SKM-1 treated with dmso at 0.1 percent for 144 hours (cell line): ENCODE measurements at regions not wholly inside any gene's neighbourhood (a gene's known extent, or its start where the extent isn't known, plus 50 kb on each side); places are given as distances from the start of the nearest gene placed in this dataset.

Experiments
- DNase-seq: peaks from one replicate; lab custom pipeline; 2025; ENCODE audit not compliant: unreplicated experiment; lab: John Stamatoyannopoulos, UW

DNA sequence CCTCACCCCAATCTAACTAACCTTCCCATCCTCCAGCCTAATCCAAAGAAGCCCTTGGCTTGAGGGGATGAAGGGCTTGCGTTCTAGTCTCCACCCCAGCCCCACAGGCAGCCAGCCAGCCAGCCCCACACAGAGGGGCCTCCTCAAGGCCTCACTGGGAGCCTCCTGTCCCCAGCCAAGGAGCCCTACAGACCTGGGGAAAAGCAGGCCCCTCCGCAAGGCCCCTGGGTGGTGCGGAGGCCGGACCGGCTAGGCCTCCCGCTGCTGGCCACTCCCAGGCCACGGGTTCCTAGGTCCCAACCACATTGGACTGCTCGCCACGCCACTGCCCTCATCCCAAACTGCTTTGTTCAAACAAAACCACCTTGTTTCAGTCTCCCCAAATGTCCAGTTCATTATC, 78.0 kb downstream of the ZIC5 start:
- no peak for DNase-seq

DNA sequence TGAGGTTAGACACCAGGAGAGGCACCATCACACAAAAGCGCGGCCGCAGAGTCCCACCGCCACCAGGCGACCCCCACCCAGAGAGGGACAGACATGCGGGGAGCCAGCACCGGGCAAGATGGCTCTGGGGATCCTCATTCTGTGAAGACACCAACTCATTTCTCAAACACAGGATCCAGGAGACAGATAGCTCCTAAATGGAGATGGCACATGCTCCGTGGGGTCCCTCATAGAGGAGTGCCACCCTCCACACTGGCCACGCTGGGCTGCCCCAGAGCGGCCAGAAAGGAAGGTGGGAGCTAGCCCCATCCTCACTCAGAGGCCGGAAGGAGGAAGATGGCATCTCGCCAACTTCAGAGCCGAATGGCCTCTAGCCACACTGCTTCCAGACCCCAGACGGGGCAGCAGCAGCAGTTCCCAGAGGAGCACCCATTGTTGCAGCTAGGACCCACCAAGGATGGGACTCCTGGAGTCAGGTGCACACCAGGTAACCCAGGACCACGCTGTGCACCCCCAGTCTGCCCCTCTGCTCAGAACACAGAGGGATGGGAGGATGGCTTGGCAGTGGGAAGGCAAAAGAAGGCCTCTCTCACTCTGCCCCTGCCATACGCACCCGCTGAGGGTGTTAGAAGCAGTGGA, 78.6 kb downstream of the ZIC5 start:
- DNase-seq = no peak

DNA sequence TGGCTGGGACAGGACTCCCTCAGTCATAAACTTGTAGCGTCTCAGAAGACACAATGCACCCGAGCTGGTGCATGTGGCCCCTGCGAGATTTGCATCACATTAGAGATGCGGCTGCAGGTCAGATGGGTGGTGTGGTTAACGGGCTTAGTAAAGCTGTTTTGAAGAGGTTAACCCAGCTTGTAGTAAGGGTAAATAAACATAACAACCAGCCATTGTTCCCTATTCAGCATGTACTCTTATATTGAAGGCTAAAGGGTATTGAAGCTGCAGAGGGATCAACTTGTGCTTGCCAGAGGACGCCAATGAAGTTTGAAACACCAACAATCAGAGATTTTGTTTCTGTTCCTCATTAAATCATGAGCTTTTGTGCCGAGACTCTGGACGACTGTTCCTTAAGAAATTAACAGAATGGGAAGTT, 79.4 kb downstream of the ZIC5 start:
- no peak for DNase-seq

DNA sequence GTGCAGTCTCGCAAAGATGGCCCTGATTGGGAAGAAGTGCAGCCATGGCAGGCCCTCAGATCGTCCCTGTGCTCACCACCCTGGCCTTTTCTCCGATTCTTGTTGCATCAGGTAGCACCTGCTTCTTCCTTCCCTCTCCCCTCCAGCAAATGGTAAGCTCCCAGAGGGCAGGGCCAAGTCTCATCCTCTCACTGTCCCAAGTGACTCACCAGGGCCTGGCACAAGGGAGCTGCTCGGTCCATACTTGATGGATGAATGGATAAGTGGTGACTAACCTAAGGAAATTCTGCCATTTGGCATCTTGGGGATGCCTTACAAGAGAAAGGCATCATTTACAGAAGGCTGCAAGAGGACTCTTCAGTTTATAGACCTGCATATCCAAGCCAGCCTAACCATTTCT, 84.9 kb downstream of the ZIC5 start:
- DNase-seq = no peak

DNA sequence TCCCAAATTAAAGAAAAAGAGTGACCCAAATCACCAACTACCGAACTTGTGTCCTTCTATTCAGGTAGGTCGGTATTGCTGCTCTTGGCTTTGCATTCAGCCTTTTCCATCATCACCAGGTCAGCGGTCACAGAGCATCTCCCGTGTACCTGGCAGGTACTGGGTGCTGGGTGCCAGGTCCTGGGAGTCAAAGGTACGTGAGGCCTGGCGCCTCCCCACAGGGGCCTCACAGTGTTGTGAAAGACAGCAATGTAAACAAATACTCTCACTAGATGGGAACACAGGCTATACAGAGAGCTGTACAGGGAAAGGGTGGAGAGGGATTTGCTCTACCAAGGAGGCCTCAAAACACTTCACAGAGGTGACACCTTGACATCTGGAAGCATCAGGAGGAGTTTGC, 86.7 kb downstream of the ZIC5 start:
- DNase-seq = no peak

DNA sequence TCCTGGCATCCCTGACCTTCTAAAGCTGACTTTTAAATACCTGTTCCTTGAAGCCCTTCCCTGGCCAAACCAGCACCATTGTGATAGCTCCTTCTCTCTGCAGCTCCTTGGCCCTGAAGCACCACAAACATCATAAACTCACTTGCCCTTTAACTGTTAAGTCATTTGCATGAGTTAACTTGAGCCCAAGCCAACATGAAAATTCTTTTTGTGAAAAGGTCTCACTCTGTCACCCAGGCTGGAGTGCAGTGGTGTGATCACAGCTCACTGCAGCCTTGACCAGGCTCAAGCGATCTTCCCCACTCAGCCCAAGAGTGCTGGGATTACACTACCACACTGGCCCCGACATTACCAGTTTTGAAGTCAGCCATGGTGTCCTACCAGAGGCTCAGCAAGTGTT, 87.8 kb downstream of the ZIC5 start:
- no peak for DNase-seq

DNA sequence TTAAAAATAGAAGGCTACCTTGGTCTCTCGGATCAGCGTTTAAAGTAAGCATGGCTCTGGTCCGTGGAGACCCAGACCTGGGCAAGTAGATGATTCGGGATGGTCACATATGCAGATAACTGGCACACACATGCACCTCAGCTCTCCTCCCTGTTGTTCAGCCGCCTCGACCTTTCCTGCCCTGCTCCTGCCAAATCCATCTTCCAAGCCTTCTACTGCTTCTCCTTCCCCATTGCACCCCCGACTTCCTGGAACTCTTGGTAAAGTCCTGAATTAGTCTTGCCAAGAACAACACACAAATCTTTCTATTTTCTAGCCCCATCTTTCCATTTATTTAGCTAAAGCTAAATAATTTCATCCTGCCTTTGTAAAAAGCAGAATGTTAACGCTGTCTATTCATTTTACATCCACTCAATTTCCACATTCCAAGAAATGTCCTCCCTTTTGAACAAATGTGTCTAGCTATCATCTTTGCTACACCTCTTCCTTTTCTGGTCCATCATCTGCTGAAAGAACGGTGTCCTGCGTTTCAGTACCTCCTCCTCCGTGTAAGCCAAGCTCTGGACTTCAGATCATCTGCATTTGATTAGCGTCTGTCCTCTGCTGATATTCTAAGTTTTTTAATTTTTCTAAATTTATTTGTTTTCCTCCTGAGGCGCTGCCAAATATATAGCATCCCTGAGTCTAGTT, 92.5 kb downstream of the ZIC5 start:
- no peak for DNase-seq

DNA sequence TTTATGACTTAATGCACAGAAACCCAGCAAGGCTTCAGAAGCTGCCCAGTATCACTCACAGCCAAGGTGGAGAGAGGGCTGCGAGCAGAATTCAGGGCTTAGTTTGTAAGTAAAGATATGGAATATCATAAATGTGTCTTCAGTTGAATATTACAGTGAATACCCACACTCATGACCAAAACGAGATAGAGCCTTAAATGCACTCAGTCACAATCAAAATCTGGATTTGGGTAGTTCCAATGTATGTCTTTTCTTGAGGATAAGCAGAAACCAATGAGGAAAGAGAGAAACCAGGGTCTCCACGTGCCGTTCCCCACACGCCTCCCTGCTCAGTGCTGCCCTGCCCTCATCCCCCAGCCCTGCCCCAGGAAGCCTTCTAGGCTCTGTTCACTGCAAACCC, 94.9 kb downstream of the ZIC5 start:
- no peak for DNase-seq

DNA sequence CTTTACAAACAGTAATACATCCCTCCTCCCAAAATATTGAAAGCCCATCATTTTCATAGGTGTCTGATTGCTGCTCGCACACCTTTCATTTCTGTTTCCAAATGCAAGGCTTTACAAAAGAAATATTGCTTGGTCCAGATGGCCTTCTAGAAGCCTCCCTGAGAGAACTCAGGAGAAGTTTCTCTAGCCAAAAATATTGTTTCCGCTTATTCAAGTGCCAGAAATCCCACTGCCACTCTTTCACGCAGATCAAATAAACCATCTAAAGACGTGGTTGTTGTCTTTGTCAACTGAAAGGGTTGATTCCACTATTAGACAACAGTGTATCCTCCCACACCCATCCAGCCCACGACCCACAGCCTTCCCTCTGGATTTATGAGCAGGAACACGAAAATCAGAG, 96.2 kb downstream of the ZIC5 start:
- no peak for DNase-seq

DNA sequence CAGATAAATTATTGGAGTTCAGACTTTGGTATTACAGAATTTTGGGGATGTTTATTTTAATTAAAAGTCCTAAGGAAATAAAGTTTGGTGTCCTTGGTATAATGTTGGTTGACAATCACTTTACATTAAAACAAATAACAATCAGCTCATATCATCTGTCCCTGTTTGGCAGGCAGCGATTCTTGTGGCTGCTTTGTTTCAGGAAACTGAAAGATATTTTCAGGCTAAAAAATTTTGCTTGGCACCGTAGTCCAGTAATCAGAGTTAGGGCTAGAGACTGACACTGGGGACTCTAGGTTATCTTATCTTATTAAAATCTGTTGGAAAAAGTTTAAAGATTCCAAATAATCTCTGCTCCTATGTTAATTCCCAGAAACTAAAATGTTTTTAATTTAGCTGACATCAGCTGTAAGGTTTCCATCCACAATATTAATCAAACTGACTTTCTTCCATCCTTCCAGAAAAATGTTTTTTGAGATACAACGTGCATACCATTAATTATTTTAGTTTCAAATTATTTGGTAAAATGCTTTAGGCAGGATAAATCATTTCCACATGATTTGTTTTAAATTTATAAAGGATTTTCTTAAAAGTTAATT, 97.6 kb downstream of the ZIC5 start:
- DNase-seq = no peak

DNA sequence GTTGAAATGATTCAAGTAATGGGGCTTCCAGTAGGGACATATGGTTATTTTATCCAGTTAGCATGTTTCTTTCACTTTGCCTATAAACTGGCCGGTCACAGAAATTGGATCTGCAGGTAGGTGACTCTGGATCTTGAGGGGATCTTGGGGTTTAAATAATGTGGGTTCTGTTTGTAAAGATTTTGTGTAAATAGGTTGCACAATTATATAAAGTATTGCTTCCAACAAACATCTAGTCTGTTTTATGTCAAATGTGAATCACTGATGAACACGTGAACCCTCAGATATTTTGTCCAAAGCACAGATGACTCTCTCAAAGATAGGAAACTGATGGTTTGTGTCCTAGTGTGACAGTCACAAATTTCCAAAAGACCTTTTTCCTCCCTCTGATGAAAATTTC, 98.4 kb downstream of the ZIC5 start:
- DNase-seq = no peak

DNA sequence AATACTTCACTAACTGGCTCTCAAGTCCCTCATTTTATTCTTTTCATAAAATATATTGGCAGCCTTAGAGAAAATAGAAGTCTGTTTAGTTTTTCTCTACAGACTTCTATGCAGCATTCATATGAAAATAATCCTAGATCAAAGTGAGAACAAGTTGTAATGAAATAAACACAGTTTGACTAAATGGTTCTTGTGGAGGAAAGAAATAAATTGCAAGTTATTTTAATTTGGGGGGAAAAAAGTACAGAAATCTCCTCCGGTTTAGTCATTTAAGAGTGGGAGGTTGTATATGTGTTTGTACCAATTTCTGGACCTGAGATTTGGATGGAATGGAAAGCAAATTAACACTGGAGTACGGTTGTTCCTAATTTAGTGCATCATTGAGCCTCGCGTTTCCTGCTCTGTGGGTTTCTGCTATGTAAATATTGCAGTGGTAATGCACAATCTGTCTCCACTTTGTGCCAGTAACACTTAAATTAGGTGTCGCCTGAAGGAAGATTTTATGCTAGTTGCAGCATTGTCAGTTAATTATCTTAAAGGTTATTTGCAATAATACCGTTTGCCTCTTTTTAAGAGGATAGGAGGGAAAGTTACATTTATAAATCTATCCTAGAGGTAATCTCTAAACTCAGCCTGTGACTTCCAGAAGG, 100.2 kb downstream of the ZIC5 start:
- DNase-seq = no peak

DNA sequence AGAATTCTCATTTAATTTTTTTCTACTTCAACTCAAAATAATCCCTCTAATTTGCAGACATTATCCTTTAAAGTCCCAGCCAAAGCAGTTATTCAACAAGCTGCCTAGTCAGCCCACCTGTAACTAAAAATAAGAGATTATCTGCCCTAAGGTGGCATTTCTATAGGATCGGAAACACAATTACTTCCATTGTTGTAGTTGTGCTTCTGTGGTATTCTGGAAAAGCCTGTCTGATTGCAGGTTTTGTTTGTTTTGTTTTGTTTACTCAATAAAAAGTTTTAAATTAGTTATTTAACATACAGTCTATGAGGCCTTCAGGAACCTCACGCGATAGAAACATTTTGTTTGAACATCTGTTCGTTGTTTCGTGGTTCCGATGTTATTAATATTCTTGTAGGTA, 101.0 kb downstream of the ZIC5 start:
- no peak for DNase-seq

DNA sequence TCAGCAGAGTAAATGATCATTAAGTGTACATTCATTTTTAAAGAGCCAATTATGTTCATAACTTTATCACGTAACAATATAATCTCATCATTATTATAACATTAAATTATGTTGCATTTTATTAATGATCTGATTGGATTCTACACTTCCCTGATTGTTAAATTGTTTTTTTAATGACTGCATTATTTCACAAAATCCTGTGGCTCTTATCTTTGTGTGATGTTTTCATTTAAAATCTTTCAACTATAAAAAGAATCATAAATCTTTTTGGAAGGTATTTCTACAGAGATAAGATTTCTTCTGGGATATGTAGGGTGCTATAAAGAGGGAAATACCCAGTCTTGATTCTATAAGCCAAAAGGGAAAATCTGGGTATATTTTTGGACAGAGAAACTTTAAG, 101.7 kb downstream of the ZIC5 start:
- DNase-seq = no peak

DNA sequence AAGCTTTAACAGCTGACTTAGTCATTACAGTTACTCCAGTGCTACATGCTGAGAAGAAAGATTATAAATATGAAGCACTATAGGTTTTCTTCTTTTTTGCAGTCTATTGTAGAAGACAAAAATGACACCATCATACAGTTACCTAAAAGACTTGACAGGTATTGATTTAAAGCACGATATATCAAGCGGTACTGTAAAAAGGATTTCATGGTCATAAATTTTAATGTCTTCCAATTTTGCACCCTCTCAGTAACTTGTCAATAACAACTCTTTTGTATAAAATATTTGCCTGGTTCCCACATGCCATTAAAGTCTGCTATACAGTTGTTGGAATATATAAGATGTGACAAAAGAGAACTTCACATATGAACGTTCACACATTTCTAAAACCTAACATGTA, 102.8 kb downstream of the ZIC5 start:
- no peak for DNase-seq

DNA sequence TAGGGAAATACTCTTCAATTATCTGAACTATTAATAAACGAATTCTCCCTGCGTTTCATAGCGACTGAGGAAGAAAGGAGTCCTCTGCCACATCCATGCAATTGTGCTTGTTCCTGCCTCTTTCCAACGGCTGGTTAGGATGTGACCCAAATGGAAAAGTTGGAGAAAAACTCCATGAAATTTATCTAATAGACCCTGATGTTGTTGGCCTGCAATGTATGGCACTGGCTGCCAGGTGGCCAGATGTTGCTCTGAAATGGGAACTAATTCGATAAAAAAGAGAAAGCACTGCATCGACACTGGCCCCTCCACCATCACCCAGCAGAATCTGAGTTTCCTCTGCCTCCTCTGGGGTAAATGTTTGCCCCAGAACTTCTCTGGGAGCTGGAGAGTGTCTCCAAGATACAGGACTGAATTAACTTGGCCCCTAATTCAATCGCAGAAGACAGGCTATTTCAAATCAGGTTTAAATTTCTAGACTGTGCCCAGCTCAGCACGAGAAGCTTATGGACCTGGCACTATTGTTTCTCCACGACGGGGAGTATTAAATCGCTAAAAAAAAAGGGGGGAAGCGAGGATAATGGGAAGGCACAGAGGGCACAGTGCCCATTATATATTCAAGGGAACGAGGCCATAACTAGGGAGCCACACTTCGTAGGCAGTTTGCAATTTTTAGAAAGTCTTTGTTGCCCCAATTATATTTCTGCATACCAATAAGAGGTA, 103.9 kb downstream of the ZIC5 start:
- no peak for DNase-seq

DNA sequence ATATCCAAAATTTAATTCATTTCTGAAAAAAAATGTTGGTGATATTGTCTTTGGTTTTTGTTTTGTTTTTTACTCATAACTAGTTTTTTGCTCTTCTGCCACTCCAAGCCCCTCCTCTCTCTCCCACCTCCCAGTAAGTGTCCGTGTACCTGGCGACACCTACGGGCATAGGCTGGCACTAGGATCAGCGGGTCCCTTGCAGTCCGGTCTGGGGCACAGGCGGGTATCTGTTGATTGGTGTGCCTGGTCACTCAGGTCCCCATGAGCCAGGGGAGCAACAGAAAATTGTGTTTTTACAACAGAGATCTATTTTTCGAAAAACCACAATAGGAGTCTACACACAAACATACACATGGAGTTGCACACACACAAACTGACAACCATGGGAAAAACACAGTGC, 104.8 kb downstream of the ZIC5 start:
- DNase-seq = no peak

DNA sequence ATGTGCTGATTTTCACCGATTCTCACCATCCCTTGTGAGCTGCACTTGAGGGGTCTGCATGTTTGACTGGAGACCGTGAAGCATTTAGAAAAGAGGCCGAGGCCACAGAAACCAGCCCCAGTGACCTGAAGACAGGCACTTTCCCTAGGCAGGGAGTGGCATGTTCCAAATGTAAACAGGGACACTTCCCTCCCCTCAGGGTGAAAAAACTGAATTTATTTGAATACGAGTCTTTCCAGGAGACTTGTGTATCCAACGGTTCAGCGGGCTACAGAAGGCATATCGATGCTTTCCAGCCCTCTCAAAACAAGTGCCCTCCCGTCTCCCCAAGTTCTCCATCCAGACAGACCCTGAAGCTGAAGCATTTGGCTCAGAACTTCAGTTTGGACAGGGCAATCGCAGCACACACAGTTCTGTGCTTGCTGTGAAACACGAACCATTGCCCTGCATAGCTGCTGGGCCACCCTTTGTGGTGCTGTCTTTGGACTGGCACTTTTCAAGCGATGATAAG, 106.1 kb downstream of the ZIC5 start:
- DNase-seq = no peak

DNA sequence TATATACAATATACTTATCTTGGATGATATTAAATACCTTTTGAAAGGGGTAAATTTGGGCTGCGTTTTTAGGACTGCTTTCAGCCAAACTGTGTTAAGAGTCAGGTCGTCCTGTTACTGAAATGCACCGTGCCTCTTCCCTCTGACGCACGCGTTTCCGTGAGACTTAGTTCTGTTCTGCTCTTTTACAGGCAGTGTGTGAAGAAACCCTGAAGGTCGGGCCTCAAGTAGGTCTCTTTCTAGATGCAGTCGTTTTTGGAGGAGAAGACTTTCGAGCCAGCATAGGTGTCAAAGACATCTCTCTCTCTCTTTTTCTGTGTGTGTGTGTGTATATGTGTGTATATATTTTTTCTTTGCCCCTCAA, 107.0 kb downstream of the ZIC5 start:
- DNase-seq = no peak

DNA sequence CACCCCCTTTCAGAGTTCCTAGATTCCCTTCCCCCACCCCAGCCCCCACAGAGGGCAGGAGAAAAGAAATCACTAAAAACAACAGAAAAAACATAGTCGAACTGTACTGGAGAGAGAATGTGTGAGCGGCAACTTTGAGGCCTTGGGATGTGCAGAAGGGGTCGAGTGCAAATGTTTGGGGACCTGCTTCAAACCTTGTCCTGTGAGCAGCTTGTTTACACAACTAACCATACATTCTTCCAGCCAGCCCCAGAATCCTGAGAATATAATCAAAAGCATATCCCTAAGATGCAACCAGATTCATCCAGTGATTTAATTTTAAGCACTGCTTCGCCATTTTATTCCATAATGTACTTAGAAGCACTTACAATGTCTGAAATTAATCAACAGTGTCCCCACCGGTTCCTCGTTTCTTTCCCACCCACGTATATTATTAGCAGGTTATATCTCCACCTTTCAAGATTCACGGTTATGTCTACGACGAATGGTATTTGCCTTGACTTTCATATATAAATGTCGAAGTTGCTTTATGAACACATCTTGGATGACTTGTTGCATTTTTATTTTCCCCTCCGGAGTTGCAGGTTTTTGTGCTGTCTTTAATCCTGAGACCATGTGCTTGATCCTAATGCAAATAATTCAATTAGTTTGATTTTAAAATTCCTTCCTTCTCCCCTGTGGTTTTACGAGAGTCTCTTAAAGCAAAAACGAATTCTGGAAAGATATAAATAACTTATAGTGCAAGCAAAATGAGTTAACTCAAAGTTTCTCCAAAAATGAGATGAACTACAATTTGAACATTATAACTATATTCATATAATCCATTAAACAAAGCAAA, 107.6 kb downstream of the ZIC5 start:
- DNase-seq = no peak

DNA sequence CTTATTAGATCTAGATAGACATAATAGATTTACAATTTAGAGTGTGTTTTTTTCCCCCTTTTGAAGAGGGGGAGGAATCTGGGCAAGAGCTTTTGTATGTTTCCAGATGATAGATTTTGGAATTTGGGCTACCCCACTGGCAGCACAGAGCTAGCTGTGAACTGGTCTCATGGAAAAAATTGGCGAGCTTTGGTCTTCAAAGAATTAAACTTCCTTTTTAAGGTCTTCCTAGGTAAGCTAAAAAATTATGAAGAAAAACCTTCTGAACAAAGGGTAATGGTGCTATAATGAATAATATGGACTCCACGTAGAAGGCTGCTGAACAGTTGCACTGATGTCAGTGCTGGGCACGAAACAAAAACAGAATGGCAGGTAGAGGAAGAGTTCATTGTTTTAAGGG, 109.3 kb downstream of the ZIC5 start:
- DNase-seq = no peak
